OCI-M1 (cell line): ENCODE measurements at regions not wholly inside any gene's neighbourhood (a gene's known extent, or its start where the extent isn't known, plus 50 kb on each side); places are given as distances from the start of the nearest gene placed in this dataset.
A peak's percentile ranks its signal among the peaks of the same experiment; 100 is the strongest.
"Not testable (repeated sequence)": the region's sequence is repeated elsewhere in the genome, so short reads cannot be mapped to it uniquely, and the experiment has no call there.

Experiments
- DNase-seq: peaks from one replicate; lab custom pipeline; 2025; lab: John Stamatoyannopoulos, UW

DNA sequence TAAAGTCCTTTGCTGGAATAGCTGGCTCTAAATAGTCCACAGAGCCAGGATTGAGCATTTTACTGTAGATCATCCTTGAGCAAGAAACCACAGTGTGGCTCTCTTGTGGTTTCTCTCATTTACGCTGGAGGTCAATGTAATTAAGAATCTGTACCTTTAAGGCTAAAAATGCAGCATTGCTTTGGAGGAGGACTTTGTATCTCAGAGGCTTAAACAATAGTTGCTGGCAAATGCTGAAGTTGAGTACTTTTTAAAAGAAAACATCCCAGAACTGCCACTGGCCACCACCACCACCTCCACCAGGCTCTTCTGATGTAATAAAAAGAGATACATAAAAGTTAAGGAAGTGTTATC, 177.3 kb upstream of the ADAMTSL1 start:
- peak; percentile 0 for DNase-seq

DNA sequence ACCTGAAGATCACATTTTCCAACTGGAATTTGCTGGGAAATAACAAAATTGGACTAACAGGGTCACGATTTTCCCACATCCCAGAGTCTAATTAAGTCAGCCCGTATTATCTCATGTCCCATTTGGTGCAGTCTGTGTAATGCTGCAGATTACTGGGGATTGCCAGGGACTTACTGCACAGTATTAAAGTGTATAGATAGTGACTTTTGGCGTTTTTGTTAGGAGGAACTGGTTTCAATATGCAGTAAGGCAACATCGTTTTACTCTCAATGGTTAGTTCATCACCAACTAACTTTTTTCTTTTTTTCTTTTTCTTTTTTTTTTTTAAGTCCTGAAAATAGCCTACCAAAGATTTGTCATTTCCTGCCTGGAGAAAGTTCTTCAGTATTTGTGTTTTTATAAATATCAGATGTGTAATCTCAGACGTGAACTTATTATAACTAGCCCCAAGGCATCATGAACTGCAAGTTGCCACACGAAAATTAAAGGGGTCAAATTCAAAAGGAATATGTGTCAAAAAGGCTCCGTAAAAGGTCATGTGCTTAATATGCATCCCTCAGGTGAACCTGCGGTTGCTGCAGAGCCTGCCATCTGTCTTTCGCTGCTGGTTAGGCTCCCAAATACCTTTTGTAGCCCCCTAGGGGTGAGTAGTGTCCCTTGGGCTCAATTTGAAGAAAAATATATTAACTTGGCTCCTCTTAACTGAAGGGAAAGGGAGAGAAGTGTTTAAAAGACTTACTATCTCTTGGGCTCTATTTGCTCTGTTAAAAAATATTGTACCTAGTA, 176.7 kb upstream of the ADAMTSL1 start:
- no peak for DNase-seq

DNA sequence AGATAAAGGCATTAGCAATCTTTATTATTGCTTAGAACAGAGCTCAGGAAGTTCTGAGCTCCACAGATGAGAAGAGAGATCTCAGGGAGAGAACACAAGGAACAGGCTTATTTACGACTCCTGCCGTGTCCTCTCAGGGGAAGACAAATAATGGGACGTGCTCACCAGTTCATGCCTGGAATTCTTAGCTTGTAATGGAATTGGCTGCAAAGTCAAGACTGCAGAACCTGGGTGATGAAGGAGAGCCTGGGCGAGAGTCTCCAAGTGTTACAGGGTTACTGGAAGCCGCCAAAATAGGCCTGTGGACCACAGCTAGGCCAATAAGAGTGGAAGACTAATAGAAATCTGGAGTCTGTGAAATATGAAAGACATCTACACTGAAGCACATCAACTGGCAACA, 174.5 kb upstream of the ADAMTSL1 start:
- no peak for DNase-seq

DNA sequence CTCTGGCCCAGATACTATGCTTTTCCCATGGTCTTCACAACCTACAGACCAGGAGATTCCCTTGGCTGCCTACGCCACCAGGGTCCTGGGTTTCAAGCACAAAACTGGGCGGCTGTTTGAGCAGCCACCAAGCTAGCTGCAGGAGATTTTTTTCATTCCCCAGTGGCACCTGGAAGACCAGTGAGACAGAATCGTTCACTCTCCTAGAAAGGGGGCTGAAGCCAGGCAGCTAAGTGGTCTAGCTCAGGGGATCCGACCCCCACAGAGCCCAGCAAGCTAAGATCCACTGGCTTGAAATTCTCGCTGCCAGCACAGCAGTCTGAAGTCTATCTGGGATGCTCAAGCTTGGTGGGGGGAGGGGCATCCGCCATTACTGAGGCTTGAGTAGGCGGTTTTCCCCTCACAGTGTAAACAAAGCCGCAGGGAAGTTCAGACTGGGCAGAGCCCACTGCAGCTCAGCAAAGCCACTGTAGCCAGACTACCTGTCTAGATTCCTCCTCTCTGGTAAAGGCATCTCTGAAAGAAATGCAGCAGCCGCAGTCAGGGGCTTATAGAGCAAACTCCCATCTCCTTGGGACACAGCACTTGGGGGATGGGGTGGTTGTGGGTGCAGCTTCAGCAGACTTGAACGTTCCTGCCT, 168.7 kb upstream of the ADAMTSL1 start:
- not testable (repeated sequence) for DNase-seq

GRCh38 chr9:18314316-18314715, 159.6 kb upstream of the ADAMTSL1 start:
- DNase-seq = no peak

DNA sequence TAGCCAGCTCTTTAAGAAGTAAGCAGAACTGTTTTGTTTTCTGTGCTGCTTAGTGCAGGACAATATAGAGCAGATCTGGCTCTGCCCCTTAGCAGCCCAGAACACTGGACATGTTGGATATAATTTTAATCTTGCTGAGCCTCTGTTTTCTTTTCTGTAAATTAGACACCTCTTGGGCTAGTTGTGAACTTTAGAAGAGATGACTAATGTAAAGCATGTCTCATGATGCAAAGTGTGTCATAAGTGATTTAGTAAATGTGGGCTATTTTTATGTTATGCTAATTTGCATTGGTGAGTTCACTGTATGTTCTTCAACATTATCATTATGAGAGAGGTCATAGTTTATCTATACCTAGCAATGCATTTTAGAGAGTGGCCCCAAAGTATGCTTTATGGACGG, 156.1 kb upstream of the ADAMTSL1 start:
- DNase-seq = no peak

- no peak for DNase-seq
These were observed 154.0 kb upstream of the ADAMTSL1 start for GRCh38 chr9:18319918-18320445.

DNA sequence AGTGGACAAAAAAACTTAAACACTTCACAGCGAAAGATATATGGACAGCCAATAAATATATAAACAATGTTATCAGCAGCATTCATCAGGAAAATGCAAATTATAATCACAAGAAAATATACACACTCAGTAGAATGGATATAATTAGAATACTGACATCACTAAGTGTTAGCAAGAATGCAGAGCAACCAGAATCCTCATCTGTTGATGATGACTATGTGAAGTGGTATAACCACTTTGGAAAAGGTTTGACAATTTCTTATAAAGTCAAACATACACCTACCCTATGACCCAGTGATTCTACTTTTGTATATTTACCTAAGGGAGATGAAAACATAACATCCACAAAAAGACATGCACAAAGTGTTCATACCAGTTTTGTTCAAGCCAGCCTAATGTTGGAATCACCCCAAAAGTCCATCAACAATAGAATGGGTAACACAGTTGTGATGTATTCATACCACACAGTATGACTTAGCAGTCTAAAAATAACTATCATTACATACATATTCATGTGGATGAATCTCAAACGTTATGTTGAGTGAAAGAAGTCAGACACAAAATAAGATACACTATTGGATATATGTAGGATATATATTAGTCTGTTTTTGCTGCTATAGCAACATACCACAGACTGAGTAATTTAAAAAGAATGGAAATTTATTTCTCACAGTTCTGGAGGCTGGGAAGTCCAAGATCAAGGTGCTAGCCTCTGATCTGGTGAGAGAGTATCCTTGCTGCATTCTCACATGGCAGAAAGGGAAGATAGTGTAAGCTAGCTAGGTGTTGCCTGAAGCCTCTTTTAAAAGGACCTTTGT, 148.8 kb upstream of the ADAMTSL1 start:
- DNase-seq = no peak

- not testable (repeated sequence) for DNase-seq
These were observed 148.3 kb upstream of the ADAMTSL1 start for GRCh38 chr9:18325746-18326011.

- no peak for DNase-seq
These were observed 146.8 kb upstream of the ADAMTSL1 start for GRCh38 chr9:18327121-18327520.

DNA sequence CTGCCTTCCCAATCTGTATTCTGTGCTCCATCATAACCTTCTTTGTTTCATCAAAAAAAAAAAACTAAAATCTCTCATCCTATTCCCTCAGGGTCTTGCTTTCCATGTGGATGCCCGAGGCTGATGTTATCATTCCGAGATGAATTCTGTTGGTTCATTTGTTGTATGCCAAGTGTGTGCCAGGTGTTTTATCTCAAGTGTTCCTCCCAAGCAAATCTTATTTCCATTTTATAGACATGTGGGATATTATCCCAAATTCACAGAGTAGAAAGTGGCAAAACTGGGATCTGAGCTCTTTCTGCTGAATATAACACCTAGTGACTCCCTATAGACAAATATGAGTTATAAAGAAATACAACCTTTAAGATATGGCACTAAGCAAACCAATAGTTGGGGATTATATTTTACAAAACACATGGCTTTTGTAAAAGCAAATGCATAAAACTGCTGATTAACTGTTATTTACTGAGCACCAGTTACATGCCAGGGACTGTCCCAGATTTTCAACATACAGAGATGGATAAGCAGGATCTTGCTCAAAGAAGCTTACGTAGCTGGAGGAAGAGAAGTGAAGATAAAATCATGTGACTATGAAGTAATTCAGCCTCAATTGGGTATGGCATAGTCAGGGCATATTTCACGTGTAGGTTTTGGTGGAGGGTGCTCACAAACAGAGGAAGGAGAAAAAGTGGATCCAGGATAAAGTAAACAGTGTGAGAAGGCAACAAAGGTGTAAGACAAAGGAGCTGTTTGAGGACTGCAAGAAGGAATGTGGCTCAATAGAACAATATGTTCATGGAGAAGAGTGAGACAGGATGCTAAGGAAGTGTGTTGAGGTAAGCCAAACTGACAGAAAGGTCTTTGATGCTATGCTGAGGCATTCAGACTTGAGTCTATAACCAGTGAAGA, 143.3 kb upstream of the ADAMTSL1 start:
- DNase-seq = no peak

DNA sequence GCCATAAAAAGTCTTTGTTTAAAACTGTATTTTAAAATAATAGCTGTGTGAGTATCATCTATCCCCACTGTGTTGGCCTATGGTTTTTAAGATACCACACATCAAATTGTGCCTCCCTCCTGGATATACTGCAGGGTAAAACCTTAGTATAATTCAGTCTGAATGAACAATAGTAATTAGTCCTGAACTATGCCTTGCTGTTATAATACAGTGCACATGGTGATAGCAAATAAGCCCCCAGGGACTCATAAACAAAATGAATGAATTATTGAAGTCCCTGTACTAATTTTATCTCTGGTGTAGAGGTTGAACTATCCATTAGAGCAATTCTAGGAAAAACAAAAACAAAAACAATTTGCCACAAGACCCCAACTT, 142.7 kb upstream of the ADAMTSL1 start:
- DNase-seq = no peak

DNA sequence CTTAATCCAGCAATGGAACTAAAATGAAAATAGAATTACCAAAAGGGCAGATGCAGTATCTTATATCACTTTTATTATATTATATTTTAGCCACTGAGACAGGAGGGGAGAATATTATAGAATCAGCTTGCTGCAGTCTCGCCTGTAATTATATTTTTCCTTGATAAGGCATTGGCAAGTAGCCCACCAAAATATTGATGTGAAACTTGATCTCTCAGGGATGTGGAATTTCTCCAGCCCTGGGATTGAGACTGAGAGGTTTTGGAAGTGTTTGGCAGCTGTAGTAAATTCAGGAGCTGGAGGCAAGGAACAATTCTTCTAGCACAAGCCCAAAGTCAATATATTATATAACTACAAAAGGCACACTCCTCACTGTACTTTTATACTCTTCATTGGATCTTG, 142.1 kb upstream of the ADAMTSL1 start:
- no peak for DNase-seq

DNA sequence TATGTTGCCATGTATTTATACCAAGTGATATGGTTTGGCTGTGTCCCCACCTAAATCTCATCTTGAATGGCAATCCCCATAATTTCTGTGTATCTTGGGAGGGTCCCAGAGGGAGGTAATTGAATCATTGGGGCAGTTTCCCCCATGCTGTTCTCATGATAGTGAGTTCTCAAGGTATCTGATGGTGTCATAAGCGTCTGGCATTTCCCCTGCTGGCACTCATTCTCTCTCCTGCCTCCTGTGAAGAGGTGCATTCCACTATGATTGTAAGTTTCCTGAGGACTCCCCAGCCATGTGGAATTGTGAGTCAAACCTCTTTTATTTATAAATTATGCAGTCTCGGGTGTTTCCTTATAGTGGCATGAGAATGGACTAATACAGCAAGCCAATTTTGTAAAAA, 140.8 kb upstream of the ADAMTSL1 start:
- DNase-seq = no peak

GRCh38 chr9:18335825-18336224, 138.1 kb upstream of the ADAMTSL1 start:
- no peak for DNase-seq

DNA sequence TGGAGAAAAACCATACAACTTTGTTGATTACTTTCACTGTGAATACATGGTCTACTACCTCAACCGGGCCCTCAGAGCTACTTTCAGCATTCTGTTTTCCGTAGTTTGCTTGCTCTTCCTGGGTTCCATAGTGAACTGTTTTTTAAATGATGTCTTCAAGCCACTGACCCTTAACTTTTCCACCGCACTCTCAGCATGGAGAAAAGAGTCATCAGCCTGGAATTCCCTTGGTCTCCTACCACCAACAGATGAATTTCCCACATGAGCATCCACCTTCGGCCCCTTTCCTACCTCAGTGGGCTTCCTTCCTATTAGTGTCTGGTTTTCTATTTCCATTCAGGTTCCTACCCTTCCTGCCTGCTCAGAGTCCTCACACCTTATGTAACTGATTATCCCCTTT, 135.9 kb upstream of the ADAMTSL1 start:
- DNase-seq = no peak

GRCh38 chr9:18343784-18344183, 130.2 kb upstream of the ADAMTSL1 start:
- DNase-seq = no peak

GRCh38 chr9:18346745-18347144, 127.2 kb upstream of the ADAMTSL1 start:
- no peak for DNase-seq

GRCh38 chr9:18347386-18348082, 126.4 kb upstream of the ADAMTSL1 start:
- DNase-seq = no peak

GRCh38 chr9:18348083-18348475, 125.9 kb upstream of the ADAMTSL1 start:
- DNase-seq = no peak

DNA sequence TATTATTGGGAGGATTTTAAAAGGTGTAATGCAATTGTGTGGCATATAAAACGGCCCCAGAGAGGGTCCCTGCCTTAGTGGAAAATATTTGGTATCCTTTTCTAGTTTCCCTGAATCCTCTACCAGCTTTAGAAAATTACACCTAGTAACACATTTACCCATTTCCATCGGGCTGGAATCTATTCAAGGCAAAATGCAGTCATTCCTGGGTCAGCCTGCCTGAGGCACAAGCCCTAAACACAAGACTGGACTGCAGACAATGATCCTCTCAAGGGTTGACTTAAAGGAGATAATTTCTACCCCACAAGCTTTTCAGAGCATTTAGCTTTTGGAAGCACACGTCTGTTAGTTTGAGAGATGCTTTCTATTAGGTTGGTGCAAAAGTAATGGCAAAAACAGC, 124.4 kb upstream of the ADAMTSL1 start:
- no peak for DNase-seq
